ENCODE measurements at regions not wholly inside any gene's neighbourhood (a gene's known extent, or its start where the extent isn't known, plus 50 kb on each side); places are given as distances from the start of the nearest gene placed in this dataset.

DNA sequence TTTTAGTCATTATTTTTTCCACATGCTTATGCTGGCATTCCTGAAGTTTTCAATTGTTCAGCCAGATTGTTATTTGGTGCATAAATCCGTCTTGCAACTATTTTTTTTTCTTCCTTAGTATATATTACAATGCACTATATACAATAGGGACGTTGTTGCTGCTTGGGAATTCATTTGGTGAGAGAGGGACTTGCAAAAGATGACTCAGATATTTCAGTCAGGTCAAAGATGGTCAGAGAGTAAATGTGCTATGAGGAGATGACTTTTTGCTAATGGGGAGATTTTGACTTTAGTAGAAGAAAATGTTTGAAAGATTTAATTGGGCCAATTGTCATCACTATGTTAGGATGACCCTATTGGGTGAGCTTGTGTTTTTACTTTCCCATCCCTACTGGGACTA lies 348.4 kb upstream of the MTPN start:
- TF ChIP-seq, protein P1, sequence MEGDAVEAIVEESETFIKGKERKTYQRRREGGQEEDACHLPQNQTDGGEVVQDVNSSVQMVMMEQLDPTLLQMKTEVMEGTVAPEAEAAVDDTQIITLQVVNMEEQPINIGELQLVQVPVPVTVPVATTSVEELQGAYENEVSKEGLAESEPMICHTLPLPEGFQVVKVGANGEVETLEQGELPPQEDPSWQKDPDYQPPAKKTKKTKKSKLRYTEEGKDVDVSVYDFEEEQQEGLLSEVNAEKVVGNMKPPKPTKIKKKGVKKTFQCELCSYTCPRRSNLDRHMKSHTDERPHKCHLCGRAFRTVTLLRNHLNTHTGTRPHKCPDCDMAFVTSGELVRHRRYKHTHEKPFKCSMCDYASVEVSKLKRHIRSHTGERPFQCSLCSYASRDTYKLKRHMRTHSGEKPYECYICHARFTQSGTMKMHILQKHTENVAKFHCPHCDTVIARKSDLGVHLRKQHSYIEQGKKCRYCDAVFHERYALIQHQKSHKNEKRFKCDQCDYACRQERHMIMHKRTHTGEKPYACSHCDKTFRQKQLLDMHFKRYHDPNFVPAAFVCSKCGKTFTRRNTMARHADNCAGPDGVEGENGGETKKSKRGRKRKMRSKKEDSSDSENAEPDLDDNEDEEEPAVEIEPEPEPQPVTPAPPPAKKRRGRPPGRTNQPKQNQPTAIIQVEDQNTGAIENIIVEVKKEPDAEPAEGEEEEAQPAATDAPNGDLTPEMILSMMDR (IDR thresholded peaks at IDR 0.05 in 4 of 5, conservative IDR thresholded peaks at IDR 0.05 in 1 of 5) = no peak
- TF ChIP-seq POLR2A (IDR thresholded peaks at IDR 0.05) = no peak

All from gastrocnemius medialis (tissue), 4 donors.